WI38 (cell line): ENCODE measurements at regions not wholly inside any gene's neighbourhood (a gene's known extent, or its start where the extent isn't known, plus 50 kb on each side); places are given as distances from the start of the nearest gene placed in this dataset.

Experiments
- H3K4me3 ChIP-seq: 2 replicates; pipeline ENCODE4 v1.5.1; 2011; ENCODE audit warnings: low read depth, mild to moderate bottlenecking, control low read depth, low read length
- CTCF ChIP-seq: IDR thresholded peaks from 2 replicates; pipeline ENCODE4 v1.5.1; 2012; ENCODE audit warnings: low read depth, mild to moderate bottlenecking, control low read depth, low read length

GRCh38 chr15:62591842-62592838 lies 427.1 kb upstream of the C2CD4B start:
- TF ChIP-seq CTCF = no peak
- no peak overlapping the region for H3K4me3 ChIP-seq

GRCh38 chr15:62592920-62593319 lies 427.8 kb upstream of the C2CD4B start:
- TF ChIP-seq CTCF = no peak

GRCh38 chr15:62593681-62594399 lies 428.8 kb upstream of the C2CD4B start:
- no peak overlapping the region for H3K4me3 ChIP-seq
- no peak for TF ChIP-seq CTCF

More at GRCh38 chr15:62592920-62593319, 427.8 kb upstream of the C2CD4B start:
- H3K4me3 ChIP-seq = no peak overlapping the region

- no peak overlapping the region for H3K4me3 ChIP-seq
- TF ChIP-seq CTCF = no peak
These were observed 433.1 kb upstream of the C2CD4B start for GRCh38 chr15:62598217-62598616.

GRCh38 chr15:62599791-62600777 lies 435.0 kb upstream of the C2CD4B start:
- TF ChIP-seq CTCF = no peak
- H3K4me3 ChIP-seq = no peak overlapping the region

- no peak overlapping the region for H3K4me3 ChIP-seq
- no peak for TF ChIP-seq CTCF
These were observed 436.9 kb upstream of the C2CD4B start for GRCh38 chr15:62601777-62602545.
